ENCODE measurements at regions not wholly inside any gene's neighbourhood (a gene's known extent, or its start where the extent isn't known, plus 50 kb on each side); places are given as distances from the start of the nearest gene placed in this dataset. TPM values are rescaled to one million over a fixed set of nuclear protein-coding genes. Genes with fewer than 3 reads are reported as not detected.
A peak's percentile ranks its signal among the peaks of the same experiment; 100 is the strongest.

DNA sequence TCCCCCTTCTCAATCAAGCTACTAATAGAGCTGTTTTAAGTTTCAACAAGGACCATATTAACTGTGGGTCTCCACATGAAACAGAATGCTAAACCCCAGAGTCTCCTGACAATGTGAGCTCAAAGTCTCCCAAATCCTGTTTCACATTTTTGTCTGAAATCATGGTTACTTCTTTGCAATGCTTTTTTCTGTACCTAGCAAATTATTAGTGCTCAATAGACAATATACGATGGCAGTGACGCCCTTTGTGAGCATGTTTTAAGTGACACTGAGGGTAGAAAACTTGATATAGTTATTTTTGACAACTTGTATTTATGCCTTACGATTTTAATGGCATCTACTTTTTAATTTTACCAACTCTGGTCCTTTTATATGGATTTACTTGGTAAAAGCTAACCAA, 85.4 kb upstream of the SOX5 start:
- DNase-seq = no peak

DNA sequence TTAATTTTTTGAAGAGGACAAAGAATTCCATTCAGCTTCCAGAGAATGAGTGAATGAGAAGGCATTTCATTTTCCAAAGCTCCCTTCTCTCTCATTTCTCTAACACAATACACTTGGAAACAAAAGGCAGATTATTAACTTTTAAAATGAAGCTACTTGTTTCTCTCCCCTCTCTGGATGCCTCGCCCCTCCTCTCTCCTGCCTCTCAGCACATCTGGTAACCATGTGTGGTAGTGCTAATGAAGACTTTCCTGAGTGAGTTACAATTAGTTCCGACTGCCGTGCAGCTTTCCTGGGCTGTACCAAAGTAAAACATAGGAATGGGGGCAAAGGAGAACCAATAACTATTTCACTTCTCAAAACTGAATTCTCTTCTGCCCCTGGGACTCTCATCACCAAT, 84.7 kb upstream of the SOX5 start:
- peak; percentile 2 for DNase-seq

DNA sequence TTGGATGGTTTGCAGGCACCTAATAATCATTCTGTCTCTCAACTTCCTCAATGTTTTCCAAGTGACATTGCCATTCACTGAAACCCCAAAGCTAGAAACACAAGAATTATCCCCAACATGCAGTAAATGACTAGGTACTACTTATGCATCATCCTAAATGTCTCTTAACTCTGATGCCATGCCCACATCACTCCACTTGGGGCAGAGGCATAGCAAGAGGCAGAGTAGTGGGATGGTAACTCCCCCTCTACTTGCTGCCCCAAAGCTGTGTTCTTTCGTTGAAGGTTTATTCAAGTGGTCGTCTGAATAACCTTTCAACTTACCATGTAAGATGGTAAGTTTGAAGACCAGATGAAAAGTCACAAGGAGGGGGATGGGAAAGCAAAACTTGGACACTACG, 77.9 kb upstream of the SOX5 start:
- DNase-seq = no peak

DNA sequence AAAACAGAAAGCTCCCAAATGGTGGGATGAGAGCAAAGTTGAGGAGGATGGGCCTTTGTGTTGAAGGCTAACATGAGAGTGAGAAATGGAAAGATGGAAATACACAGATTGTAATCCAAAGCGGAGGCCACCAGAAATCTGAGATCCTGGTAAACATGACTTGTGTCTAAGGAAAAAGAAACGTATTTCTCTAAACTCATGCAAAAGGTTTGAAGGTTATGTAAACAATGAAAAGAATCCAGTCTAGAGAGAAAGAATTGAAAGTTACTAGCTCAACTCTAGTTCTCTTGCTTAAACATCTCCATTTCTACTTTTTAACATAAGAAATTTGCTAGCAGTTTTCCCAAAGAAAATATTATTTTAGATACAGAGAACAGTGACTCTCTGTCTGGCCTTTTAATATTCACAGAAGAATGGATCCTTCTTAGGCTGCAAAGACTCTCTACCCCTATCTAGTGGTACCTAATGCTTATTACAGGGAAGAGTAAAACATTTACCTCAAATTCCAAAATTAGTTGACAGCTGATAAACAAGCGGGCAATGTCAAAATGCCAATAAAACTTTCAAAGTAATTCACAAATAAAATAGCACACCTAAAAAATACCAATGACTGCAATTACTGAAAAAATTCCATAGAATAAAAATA, 75.8 kb upstream of the SOX5 start:
- no peak for DNase-seq

DNA sequence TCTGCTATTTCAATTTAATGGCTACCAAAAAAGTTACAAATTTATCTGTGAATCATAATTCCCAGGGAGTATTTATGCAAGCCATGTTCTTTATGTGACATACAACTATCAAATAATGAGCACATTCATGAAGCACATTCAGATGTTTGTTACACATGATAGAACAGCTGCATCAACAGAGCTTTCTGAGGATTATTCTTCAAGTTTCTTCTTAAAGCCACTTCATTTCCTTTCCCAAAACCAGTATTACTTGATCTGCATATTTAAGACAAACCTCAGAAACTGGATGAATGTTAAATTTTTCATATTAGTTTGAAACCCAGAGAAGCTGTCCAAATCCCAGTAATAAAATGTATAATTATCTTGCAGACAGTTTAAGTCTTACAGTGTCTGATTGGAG, 73.6 kb upstream of the SOX5 start:
- DNase-seq = no peak

DNA sequence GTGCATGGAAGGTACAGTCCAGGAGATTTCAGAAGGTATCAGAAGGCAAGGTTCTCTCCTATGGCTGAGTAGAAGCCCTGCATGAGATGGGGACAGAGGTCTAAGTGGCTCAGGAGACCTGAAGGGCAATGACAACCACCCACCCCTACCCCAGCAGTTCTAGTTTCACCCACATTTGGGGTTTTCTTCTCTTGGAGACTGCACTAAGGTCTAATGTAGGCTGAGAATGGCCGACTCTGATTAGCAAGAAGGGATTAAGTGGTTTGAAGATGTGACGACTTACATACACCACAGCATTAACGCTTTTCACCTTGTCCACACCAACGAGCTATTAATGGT, 71.7 kb upstream of the SOX5 start:
- DNase-seq = no peak

DNA sequence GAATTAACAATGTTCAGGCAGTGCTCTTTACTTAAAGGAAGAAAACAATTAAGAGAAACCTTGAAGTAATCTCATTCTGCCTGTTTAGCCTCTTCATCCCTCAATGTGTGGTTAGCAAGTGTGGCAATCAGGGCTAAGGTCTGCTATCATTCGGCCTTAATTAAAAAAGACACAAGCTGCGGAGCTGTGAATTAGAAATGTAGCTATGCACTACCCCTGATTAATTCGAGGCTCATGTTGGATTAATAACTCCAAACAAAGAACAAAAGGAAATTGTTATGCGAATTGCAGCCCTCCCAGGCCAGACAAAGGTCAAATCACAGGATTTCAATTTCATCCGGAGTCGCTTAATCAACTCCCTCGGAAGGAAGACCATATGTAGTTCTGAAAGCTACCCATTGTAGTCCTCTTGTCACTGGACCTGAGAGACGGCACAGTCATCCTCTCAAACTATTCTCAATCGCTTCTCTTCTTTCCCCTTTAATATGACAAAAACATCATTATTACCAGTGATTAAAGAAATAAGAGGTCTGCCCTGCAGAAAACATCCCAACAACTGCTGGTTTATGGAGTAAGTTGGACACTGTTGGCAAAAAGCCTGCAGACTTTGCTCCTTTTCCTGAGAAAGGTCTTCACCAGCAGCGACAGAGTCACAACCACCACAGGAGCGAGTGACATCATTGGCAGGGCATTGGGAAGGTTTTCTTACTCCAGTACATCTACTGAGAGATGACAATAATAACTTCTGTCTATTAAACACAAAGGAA, 71.1 kb upstream of the SOX5 start:
- DNase-seq = no peak

DNA sequence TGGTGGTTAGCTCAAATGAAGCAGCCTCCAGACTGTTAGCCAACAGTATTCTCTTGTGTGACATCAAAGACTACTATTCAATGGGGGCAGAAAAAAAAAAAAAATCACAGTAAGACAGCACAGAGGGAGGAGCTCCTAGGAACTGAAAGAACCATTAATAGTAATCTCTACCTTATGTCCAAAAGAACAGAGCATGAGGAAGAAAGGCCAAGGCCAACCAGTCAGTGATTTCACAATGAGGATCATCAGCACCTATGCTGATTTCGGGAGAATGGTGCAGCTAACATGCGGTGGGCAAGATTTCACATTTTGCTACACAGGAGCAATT, 66.3 kb upstream of the SOX5 start:
- no peak for DNase-seq

DNA sequence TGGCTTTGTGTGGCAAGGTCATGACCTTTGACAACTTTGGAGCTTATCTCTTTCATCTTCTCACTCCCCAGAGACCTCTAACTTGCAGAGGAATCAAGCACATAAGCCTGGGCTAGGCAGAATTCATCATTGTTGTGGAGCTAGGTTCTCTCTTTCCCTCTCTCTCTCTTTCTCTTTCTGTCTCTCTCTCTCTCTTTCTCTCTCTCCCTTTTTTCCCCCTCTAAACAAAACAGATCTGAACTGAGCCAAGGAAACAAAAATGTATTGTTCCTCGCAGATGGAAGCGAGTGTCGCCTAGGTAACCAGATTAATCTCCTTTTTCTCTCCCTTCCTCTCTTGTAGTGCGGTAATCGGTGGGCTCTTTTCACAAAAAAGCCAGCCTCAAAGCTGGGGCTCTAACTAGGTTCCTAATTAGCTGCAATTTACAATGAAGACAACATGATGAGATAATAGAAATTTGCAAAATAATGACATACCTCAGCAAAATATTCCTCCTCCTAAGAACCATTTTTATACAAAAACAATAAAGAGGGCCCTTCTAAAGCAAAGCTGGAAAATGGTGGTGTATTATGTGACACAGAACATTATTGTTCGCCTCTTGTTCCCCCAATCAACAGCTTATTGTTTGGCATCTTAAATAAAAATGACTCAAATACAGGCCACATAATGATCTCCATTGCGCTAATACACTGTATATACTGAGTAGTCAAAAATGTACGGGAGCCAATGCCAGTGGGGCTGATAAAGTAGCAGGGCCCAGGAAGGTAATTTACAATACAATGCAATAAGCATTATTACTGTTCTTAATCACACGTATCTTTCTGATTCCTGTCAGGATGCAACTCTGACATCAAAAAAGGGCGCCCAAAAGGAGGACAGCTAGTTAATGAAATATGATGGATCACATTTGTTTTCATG, 65.7 kb upstream of the SOX5 start:
- no peak for DNase-seq

DNA sequence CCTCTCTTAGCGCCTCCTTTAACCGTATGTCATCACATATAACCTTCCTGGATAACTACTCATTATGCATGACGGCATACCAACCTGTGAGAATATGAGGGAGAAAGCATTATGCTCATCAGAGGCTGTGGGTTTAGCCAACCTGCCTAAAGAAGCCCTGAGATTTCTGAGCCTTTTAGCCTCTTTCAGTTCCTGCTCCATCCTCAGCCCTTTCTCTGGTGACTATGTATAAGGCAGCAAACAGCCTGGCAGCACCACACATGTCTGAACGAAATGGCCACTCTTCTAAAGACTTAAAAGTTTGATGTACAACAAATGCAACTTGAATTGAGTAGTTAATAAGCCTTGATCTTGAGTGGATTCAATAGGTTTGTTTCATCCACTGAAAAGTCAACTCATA, 64.8 kb upstream of the SOX5 start:
- DNase-seq = no peak

DNA sequence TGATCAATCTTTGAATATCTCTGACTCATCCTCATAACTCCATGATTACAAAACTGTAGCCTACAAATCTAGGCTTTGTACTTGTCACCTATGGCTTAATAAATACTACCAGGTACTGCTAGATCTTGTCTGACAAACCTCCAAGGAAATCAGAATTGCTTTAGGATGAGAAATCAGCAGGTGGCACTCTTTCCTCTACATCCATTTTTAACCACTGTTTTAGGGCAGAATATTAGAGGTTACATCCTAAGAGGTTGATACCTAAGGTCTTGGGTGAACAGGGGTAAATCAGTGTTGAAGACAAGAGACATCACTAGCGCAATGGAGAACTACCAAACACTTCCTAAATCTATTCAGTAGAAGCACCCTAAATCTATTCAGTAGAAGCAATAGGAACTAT, 63.1 kb upstream of the SOX5 start:
- no peak for DNase-seq

DNA sequence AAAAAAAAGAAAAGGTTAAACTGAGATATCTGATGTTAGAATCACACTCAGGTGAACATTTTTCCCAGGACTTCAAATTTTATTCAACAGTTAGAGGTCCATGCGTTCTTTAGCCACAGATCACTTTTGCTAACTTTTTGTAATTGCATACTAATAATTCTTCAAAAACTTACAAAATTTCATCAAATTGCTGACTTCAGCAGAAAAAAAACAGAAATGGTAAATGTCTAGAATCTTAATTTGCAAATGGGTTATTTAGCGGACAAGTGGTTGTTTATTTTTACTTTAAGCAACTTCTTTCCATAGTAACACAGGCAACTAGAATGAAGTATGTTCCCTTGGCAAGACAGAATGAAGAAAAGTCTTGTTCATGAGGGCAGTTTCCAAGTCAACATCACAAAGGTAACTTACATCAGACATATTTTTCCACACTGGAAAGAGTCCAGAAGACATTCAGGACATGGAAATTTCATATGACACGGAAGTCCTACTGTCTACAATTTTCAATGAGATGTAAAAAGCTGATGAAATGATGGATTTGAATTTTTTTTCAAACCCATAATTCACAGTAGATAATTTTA, 62.5 kb upstream of the SOX5 start:
- no peak for DNase-seq

DNA sequence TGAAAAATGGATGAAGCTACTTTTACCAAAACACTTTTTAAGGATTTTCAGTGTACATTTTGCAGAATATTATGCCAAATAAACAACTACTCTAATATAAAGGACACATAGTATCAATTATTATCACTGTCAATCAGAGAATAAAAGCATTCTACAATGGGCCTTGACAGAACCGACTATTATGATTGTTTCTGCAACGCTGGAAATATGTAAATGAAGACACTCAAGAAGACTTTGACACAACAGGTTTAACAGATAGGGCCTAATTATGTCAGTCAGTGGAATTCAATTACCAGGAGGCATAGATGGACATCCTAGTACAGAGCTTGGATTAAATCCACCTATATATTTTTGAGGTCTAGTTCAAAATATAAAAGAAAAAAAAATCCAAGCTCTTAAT, 58.7 kb upstream of the SOX5 start:
- no peak for DNase-seq

Small RNAs in the stretch of these regions (small RNA-seq; reads per million reads assigned to genes)
- gene MIR920 (ENCODE audit: low replicate concordance) = not detected
- 0.33 reads per million, percentile 37 among the genes with 10 or more reads in this experiment for gene RN7SL38P (ENCODE audit: low replicate concordance)
